ENCODE measurements at regions not wholly inside any gene's neighbourhood (a gene's known extent, or its start where the extent isn't known, plus 50 kb on each side); places are given as distances from the start of the nearest gene placed in this dataset.

DNA sequence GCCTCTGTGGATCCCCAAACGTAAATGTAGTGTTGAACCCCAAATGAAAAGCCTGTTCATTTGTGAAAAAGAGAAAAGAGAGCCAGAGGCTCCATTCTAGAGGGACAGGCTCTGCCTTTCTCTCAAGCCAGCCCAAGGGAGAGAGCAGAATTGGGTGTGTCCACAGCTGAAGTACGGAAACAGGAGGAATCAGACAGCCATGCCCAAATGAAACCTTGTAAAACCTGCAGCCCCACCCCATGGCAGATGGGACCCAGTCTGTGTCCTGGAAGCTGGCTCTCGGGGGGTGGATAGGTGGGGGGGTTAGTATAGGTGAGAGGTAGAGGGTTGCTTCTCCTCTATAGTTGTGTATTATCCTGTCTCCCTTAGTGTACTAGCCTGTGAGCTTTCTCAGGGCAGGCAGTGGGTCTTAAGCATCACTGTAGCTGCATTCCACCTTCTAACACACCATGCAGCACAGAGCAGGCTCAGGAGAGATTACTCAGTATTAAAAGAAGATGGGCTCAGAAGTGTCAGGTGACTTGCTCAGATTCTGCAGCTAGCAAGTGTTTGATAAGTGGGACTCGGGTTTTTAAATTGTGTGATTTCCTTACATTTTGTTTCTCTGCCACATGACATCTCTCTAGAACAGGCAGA, 67.4 kb upstream of the SIPA1L2 start:
- H3K27ac ChIP-seq (ENCODE audit: low read length), result no peak overlapping the region
- H3K4me1 ChIP-seq (ENCODE audit: control insufficient read depth in 1 of 2, insufficient read depth in 2 of 2, low read length in 2 of 2), result peaks cover 0 to 8% of the 10 kb centered on the region in 2 donors

DNA sequence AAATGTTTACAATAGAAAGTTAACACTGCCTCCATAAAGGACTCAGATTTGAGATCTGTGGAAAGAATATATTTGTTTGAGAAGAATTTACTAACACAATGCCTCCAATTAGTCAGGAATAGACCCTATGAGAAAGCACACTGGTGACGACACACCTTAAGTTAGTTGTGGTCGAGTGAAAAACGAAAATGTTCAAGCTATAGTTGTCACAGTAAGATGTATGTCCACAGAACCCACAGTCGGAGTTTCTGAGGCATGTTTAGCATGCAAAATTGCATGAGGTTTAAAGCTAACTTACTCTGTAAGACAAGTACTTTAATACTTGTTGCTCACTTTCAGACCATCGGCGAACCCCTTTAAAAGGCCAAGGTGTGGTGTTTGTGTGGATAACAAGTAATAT, 69.9 kb upstream of the SIPA1L2 start:
- peaks cover 0 to 6% of the 10 kb centered on the region in 2 donors for H3K4me1 ChIP-seq (ENCODE audit: control insufficient read depth in 1 of 2, insufficient read depth in 2 of 2, low read length in 2 of 2)
- no peak overlapping the region for H3K27ac ChIP-seq (ENCODE audit: low read length)
- H3K36me3 ChIP-seq (ENCODE audit: control insufficient read depth in 1 of 2, insufficient read depth in 2 of 2, low read length in 2 of 2), result no peaks in the 10 kb centered on the region
- H3K4me3 ChIP-seq (ENCODE audit: low read depth in 1 of 2, low read length in 2 of 2), result no peak overlapping the region
- no peaks in the 10 kb centered on the region for H3K9me3 ChIP-seq (ENCODE audit: control insufficient read depth in 1 of 2, low read length in 2 of 2)
- no peaks in the 10 kb centered on the region for H3K27me3 ChIP-seq (ENCODE audit: low read depth, low read length)

More for the DNA sequence above, 67.4 kb upstream of the SIPA1L2 start:
- H3K27me3 ChIP-seq (ENCODE audit: low read depth, low read length), result no peaks in the 10 kb centered on the region
- no peaks in the 10 kb centered on the region for H3K9me3 ChIP-seq (ENCODE audit: control insufficient read depth in 1 of 2, low read length in 2 of 2)
- H3K4me3 ChIP-seq (ENCODE audit: low read depth in 1 of 2, low read length in 2 of 2), result no peak overlapping the region
- H3K36me3 ChIP-seq (ENCODE audit: control insufficient read depth in 1 of 2, insufficient read depth in 2 of 2, low read length in 2 of 2), result no peaks in the 10 kb centered on the region

DNA sequence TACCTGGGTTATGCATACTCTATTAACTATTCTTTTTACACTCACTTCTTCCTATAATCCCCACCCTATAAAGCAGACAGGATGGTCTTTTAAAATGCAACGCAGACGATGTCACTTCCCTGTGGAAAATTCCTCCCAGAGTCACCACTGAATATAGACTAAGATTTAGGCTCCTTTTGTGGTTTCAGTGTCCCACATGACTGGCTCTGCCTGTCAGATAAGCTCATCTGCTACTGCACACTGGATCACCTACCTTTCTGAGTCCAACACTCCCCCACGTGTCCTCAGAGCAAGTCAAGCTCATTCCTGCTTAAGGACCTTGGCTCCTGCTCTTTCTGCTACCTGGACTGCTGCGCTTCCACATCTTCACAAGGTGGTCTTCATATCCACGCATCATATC, 73.0 kb upstream of the SIPA1L2 start:
- no peaks in the 10 kb centered on the region for H3K36me3 ChIP-seq (ENCODE audit: control insufficient read depth in 1 of 2, insufficient read depth in 2 of 2, low read length in 2 of 2)
- peaks cover 9 to 14% of the 10 kb centered on the region in 2 donors for H3K4me1 ChIP-seq (ENCODE audit: control insufficient read depth in 1 of 2, insufficient read depth in 2 of 2, low read length in 2 of 2)
- H3K9me3 ChIP-seq (ENCODE audit: control insufficient read depth in 1 of 2, low read length in 2 of 2), result no peaks in the 10 kb centered on the region
- H3K27me3 ChIP-seq (ENCODE audit: low read depth, low read length), result no peaks in the 10 kb centered on the region
- H3K4me3 ChIP-seq (ENCODE audit: low read depth in 1 of 2, low read length in 2 of 2), result no peak overlapping the region
- H3K27ac ChIP-seq (ENCODE audit: low read length), result no peak overlapping the region

DNA sequence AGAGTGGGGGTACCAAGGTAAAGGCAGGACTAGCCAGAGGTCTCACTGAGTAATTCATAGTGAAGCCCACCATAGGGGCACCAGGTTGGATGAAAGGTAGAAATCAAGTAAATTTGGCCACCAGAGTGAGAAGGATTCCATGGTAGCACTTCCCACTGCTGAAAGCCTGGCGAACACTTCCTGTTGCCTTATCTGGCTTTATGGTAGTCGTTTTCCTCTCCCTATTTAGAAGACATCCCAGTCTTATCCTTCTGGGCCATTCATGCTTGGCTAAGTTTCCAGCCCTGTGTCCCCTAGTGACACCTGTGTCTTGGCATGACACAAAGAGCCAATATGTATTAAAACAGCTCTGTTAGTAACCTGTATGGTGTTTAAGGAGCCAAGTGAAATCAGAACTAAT, 74.3 kb upstream of the SIPA1L2 start:
- Histone ChIP-seq H3K27me3 (ENCODE audit: low read depth, low read length) (no peaks in the 10 kb centered on the region), H3K9me3 (ENCODE audit: control insufficient read depth in 1 of 2, low read length in 2 of 2) (no peaks in the 10 kb centered on the region), H3K27ac (ENCODE audit: low read length) (no peak overlapping the region), H3K4me1 (ENCODE audit: control insufficient read depth in 1 of 2, insufficient read depth in 2 of 2, low read length in 2 of 2) (peaks cover 9 to 14% of the 10 kb centered on the region in 2 donors), H3K4me3 (ENCODE audit: low read depth in 1 of 2, low read length in 2 of 2) (no peak overlapping the region), H3K36me3 (ENCODE audit: control insufficient read depth in 1 of 2, insufficient read depth in 2 of 2, low read length in 2 of 2) (no peaks in the 10 kb centered on the region)

DNA sequence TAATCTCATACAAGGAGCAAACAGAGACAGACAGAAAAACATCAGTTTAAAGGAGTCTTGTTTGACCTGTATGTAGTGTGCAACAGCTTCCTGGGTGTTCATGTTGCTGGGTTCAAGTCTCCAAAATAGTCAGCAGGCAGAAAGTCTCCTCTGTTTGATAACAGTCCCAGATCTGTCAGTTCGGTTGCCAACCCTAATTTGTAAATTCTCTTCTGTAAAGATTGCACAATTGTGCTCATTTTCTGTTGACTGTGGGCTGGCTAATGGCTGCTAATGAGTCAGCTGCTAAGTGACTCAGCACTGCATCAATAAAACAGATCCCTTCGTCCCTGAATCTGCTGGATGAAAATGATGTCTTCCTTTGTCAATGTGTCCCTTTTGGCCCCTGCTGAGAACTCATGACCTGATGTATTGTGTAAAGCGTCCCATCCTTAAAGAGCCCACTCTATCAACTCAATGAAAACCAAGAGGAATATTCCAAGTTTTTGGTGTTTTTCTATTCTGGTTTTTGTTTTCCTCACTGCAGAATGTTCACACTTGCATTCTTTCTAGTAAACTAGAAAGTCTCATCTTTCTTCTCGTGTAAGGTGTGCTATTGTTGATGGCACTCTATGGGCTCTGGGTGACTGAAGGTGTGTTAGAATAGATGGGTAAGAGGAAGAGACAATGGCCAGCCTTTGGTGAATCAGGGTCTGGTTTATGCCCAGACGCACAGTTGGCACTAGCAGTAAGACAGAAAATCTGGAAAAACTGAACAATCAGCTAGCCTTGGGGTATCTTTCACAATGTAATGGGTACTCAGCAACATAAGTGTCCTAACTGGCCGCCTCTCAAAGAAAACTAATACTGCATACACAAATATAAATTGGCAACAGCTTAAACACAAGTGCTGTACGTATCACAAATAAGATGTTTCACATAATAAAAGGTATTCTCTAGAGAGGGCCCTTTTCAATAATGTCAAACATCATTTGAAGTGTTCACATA, 75.1 kb upstream of the SIPA1L2 start:
- H3K4me1 ChIP-seq (ENCODE audit: control insufficient read depth in 1 of 2, insufficient read depth in 2 of 2, low read length in 2 of 2), result peaks cover 9 to 14% of the 10 kb centered on the region in 2 donors
- peak overlapping the region; percentile 35 for H3K27ac ChIP-seq (ENCODE audit: low read length)
- H3K4me3 ChIP-seq (ENCODE audit: low read depth in 1 of 2, low read length in 2 of 2), result no peak overlapping the region
- H3K36me3 ChIP-seq (ENCODE audit: control insufficient read depth in 1 of 2, insufficient read depth in 2 of 2, low read length in 2 of 2), result no peaks in the 10 kb centered on the region
- H3K9me3 ChIP-seq (ENCODE audit: control insufficient read depth in 1 of 2, low read length in 2 of 2), result no peaks in the 10 kb centered on the region
- H3K27me3 ChIP-seq (ENCODE audit: low read depth, low read length), result no peaks in the 10 kb centered on the region

DNA sequence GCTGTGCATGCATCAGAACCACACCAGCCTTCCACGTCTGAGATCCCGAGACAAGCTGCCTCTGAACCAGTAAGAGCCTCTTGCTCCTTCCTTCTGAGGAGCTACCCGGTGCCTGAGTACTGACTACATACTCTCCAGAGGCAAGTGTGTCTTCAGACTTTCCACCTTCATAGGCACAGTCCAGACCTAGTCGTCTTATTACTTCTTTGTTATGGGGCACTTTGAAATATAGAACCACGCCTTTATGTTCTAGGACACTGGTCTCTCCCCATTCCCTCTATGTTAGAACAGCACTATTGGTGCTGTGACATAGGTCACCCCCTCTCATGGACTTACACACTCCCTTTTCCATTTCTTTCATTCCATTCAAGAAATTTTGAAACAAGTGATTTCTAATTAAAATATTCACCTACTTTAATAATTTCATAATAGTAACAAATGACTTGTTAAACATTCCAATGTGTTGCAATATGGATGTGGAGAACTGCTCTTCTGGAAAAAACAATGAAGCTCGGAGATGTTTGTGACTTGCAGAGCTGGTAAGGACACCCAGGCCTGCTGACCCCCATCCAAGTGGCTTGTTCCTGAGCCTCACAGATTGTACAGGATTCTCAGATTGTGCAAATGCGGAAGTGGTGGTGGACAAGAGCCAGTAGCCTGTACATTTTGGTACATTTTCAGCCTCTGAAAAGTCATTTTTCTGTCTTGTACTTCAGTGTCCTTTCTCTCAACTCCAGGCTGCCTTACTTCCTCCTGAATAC, 76.1 kb upstream of the SIPA1L2 start:
- H3K27ac ChIP-seq (ENCODE audit: low read length), result peak overlapping the region; percentile 35
- H3K36me3 ChIP-seq (ENCODE audit: control insufficient read depth in 1 of 2, insufficient read depth in 2 of 2, low read length in 2 of 2), result no peaks in the 10 kb centered on the region

DNA sequence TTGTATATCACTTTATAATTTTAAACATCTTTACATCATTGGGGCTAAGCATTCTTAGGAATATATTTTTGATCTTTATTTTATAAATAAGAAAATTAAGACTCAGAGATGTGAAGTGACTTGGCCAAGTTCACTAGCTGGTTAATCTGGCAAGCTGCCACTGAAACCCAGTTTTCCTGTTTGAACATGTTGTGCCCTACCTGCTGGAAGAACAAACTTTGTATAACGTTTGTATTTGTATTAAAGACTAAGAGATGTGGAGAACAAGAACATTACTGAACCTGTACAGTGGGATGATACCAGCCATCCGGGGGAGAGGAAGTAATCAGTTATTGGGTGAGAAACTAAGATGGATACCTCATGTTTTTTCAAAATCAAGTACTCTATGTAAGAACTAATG, 77.2 kb upstream of the SIPA1L2 start:
- no peaks in the 10 kb centered on the region for H3K9me3 ChIP-seq (ENCODE audit: control insufficient read depth in 1 of 2, low read length in 2 of 2)

More for the DNA sequence above, 76.1 kb upstream of the SIPA1L2 start:
- H3K27me3 ChIP-seq (ENCODE audit: low read depth, low read length), result no peaks in the 10 kb centered on the region
- peaks cover 9 to 14% of the 10 kb centered on the region in 2 donors for H3K4me1 ChIP-seq (ENCODE audit: control insufficient read depth in 1 of 2, insufficient read depth in 2 of 2, low read length in 2 of 2)
- H3K9me3 ChIP-seq (ENCODE audit: control insufficient read depth in 1 of 2, low read length in 2 of 2), result no peaks in the 10 kb centered on the region
- no peak overlapping the region for H3K4me3 ChIP-seq (ENCODE audit: low read depth in 1 of 2, low read length in 2 of 2)

DNA sequence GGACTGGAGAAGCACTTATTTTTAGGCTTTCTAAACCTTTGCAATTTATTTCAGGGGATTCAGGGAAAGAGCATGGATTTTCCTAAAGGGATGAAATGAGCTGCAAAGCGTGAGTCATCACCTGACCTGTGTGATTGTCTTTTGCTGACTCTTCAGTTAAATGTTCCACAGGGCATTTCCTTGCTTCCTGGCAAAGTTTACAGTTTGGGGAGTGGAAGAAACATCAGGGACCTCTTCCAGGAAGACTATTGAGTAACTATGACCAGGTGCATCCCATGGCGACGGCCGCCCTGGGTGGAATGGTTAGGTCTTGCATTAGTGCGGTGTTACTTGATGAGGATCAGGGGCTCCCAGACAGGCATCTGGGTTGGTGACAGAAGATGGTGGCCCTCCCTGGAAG, 79.5 kb upstream of the SIPA1L2 start:
- Histone ChIP-seq H3K4me3 (ENCODE audit: low read depth in 1 of 2, low read length in 2 of 2) (no peak overlapping the region), H3K27ac (ENCODE audit: low read length) (no peak overlapping the region), H3K4me1 (ENCODE audit: control insufficient read depth in 1 of 2, insufficient read depth in 2 of 2, low read length in 2 of 2) (peaks cover 9 to 11% of the 10 kb centered on the region in 2 donors), H3K9me3 (ENCODE audit: control insufficient read depth in 1 of 2, low read length in 2 of 2) (peaks cover 0 to 2% of the 10 kb centered on the region in 2 donors), H3K27me3 (ENCODE audit: low read depth, low read length) (no peaks in the 10 kb centered on the region), H3K36me3 (ENCODE audit: control insufficient read depth in 1 of 2, insufficient read depth in 2 of 2, low read length in 2 of 2) (no peaks in the 10 kb centered on the region)

More for the DNA sequence above, 77.2 kb upstream of the SIPA1L2 start:
- Histone ChIP-seq H3K4me1 (ENCODE audit: control insufficient read depth in 1 of 2, insufficient read depth in 2 of 2, low read length in 2 of 2) (peaks cover 9 to 14% of the 10 kb centered on the region in 2 donors), H3K27me3 (ENCODE audit: low read depth, low read length) (no peaks in the 10 kb centered on the region), H3K4me3 (ENCODE audit: low read depth in 1 of 2, low read length in 2 of 2) (no peak overlapping the region), H3K27ac (ENCODE audit: low read length) (no peak overlapping the region), H3K36me3 (ENCODE audit: control insufficient read depth in 1 of 2, insufficient read depth in 2 of 2, low read length in 2 of 2) (no peaks in the 10 kb centered on the region)

DNA sequence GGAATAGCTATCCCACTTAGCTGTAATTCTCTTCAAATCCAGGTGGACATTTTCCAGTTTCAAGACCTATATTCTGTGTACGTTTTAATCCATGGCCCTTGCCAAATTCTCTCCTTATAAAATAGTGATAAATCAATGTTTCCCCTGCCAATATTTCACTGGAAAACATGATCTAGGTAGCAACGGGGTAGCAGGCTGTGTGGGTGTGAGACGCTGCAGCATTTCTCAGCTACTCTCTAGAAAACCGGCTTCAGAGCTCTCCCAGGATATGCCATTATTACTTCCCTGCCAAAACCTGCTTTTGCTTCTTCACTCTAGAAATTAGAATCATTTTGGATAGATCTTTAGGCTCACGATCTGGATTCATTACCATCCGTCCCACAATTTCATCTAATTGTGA, 82.1 kb upstream of the SIPA1L2 start:
- Histone ChIP-seq H3K36me3 (ENCODE audit: control insufficient read depth in 1 of 2, insufficient read depth in 2 of 2, low read length in 2 of 2) (no peaks in the 10 kb centered on the region), H3K9me3 (ENCODE audit: control insufficient read depth in 1 of 2, low read length in 2 of 2) (peaks cover 0 to 2% of the 10 kb centered on the region in 2 donors), H3K27me3 (ENCODE audit: low read depth, low read length) (no peaks in the 10 kb centered on the region), H3K4me1 (ENCODE audit: control insufficient read depth in 1 of 2, insufficient read depth in 2 of 2, low read length in 2 of 2) (no peaks in the 10 kb centered on the region), H3K4me3 (ENCODE audit: low read depth in 1 of 2, low read length in 2 of 2) (no peak overlapping the region), H3K27ac (ENCODE audit: low read length) (no peak overlapping the region)

DNA sequence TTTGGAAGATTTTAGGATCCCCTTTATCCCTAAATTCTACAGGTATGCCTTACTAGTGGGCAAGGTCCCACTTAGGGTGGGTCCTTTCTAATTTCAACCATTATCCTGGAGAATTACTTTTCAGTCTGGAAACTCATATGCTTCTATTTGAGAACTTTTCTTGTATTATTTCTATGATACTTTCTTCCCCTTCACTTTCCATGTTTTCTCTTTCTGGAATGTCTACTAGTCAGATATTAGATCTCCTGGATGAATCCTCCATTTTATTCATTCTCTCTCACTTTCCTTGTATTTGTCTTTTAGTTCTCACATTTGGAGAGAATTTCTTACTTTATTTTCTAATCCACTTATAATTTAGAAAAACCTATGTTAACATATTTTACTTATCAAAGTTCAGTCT, 83.9 kb upstream of the SIPA1L2 start:
- Histone ChIP-seq H3K27me3 (ENCODE audit: low read depth, low read length) (no peaks in the 10 kb centered on the region), H3K27ac (ENCODE audit: low read length) (no peak overlapping the region), H3K36me3 (ENCODE audit: control insufficient read depth in 1 of 2, insufficient read depth in 2 of 2, low read length in 2 of 2) (no peaks in the 10 kb centered on the region), H3K4me1 (ENCODE audit: control insufficient read depth in 1 of 2, insufficient read depth in 2 of 2, low read length in 2 of 2) (no peaks in the 10 kb centered on the region), H3K9me3 (ENCODE audit: control insufficient read depth in 1 of 2, low read length in 2 of 2) (peaks cover 0 to 2% of the 10 kb centered on the region in 2 donors), H3K4me3 (ENCODE audit: low read depth in 1 of 2, low read length in 2 of 2) (no peak overlapping the region)

DNA sequence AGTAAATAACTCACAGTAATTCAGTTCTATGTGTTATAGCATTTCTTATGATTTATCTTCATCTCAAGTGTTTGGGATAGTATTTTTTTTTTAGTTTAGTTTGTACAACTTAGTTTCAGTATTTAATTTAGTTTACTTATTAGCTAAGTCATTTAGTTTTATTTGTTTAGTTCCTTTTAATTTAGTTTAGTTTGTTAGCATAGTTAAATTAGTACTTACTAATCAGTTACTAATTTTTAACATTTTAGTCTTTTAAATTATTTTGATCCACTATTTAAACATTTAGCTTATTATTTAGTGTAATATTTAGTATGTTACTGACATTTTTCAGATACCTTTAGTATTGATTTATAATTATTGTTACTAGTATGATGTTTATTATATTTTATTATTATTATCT, 85.2 kb upstream of the SIPA1L2 start:
- H3K27ac ChIP-seq (ENCODE audit: low read length), result no peak overlapping the region
- H3K4me1 ChIP-seq (ENCODE audit: control insufficient read depth in 1 of 2, insufficient read depth in 2 of 2, low read length in 2 of 2), result no peaks in the 10 kb centered on the region
- H3K4me3 ChIP-seq (ENCODE audit: low read depth in 1 of 2, low read length in 2 of 2), result no peak overlapping the region
- H3K27me3 ChIP-seq (ENCODE audit: low read depth, low read length), result no peaks in the 10 kb centered on the region
- H3K36me3 ChIP-seq (ENCODE audit: control insufficient read depth in 1 of 2, insufficient read depth in 2 of 2, low read length in 2 of 2), result no peaks in the 10 kb centered on the region
- H3K9me3 ChIP-seq (ENCODE audit: control insufficient read depth in 1 of 2, low read length in 2 of 2), result peaks cover 0 to 2% of the 10 kb centered on the region in 2 donors
